ENCODE measurements at regions not wholly inside any gene's neighbourhood (a gene's known extent, or its start where the extent isn't known, plus 50 kb on each side); places are given as distances from the start of the nearest gene placed in this dataset.

DNA sequence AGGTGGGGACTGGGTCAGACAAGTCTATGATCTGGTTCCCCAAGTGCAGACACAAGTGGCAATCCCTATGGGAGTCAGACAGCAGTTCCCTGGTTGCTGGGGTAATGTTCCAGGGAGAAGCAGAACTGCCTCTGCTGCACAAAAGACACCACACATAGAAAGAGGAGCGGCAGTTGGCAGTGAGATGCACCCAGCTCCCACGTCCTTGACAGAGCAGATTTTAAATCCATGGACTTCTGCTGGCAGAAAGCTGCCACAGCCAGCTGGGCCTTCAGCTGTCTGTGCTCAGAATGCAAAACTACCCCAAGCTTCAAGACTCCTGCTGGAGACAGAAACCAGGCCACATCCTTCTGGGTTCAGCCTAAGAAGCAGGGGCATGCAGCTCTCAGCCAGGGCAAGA lies 147.2 kb downstream of the ETAA1 start:
- BruUV-seq (replicated peaks), result no TSS peak

DNA sequence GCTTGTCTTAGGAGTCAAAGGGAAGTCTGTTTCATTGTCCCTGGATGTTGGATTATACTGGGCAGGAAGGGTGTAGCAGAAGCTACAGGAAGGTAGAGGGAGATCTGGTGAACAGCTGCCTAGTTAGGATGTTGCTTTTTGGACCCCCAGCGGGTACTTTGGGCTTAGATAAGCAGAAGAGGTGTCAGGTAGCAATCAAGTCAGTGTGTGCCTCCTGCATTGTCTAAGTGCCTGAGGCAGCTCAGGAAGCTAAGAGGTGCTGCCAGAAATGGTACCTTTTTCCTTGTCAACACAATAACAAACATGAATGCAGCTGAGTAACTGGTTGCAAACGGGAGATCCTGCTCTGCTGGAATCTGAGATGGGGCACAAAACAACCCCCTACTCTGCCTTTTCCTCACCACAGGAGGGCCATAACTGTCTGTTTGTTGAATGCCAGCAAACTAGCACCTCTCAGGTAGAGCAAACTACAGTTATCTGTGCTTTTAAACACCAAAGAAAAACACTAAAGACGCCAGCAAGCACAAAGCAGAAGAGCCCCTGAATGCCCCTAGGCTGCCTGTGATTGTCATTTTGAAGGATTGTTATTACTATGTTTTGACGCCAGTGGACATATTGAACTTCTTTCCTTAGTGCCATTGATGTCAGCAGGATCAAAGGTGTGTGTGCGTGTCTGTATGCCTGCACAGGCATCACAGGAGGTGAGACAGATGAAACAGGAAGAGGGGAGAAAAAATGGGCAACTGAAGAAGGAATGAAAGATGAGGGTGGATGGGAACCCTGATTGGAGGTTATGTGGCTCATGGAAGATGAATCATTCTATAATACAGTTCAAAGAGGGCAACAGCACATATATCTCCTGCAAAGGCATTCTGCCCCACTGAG lies 151.4 kb downstream of the ETAA1 start:
- TF ChIP-seq EZH2 (IDR thresholded peaks at IDR 0.05), result no peak
- TF ChIP-seq, protein P1, sequence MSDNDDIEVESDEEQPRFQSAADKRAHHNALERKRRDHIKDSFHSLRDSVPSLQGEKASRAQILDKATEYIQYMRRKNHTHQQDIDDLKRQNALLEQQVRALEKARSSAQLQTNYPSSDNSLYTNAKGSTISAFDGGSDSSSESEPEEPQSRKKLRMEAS (IDR thresholded peaks at IDR 0.05), result no peak
- TF ChIP-seq ZBTB33 (IDR thresholded peaks at IDR 0.05; ENCODE audit: extremely low read depth, insufficient replicate concordance, low read length), result no peak
- no peak for TF ChIP-seq ZFX (IDR thresholded peaks at IDR 0.05)
- no peak for TF ChIP-seq CBX3 (IDR thresholded peaks at IDR 0.05; ENCODE audit: low read depth)
- no peak for TF ChIP-seq POLR2A (IDR thresholded peaks at IDR 0.05; ENCODE audit: borderline replicate concordance, extremely low read depth, insufficient read depth, insufficient read length)
- TF ChIP-seq, protein P2, sequence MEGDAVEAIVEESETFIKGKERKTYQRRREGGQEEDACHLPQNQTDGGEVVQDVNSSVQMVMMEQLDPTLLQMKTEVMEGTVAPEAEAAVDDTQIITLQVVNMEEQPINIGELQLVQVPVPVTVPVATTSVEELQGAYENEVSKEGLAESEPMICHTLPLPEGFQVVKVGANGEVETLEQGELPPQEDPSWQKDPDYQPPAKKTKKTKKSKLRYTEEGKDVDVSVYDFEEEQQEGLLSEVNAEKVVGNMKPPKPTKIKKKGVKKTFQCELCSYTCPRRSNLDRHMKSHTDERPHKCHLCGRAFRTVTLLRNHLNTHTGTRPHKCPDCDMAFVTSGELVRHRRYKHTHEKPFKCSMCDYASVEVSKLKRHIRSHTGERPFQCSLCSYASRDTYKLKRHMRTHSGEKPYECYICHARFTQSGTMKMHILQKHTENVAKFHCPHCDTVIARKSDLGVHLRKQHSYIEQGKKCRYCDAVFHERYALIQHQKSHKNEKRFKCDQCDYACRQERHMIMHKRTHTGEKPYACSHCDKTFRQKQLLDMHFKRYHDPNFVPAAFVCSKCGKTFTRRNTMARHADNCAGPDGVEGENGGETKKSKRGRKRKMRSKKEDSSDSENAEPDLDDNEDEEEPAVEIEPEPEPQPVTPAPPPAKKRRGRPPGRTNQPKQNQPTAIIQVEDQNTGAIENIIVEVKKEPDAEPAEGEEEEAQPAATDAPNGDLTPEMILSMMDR (IDR thresholded peaks at IDR 0.05 in 2 of 3, conservative IDR thresholded peaks at IDR 0.05 in 1 of 3; ENCODE audit: borderline replicate concordance in 1 of 3, insufficient read depth in 1 of 3, low read depth in 2 of 3, low read length in 2 of 3), result no peak
- TF ChIP-seq YY1 (IDR thresholded peaks at IDR 0.05; ENCODE audit: extremely low read depth, insufficient replicate concordance, low read depth, low read length), result no peak
- TF ChIP-seq ELF1 (IDR thresholded peaks at IDR 0.05; ENCODE audit: borderline replicate concordance, low read depth), result no peak
- TF ChIP-seq ATF3 (IDR thresholded peaks at IDR 0.05), result no peak
- TF ChIP-seq ZNF274 (IDR thresholded peaks at IDR 0.05; ENCODE audit: low read depth, low read length), result no peak
- TF ChIP-seq POLR2AphosphoS5 (IDR thresholded peaks at IDR 0.05; ENCODE audit: low read depth, low read length), result no peak
- no peak for TF ChIP-seq FOSL1 (IDR thresholded peaks at IDR 0.05; ENCODE audit: low read depth)
- no peak for TF ChIP-seq SP1 (IDR thresholded peaks at IDR 0.05; ENCODE audit: low read depth)
- TF ChIP-seq SIN3A (IDR thresholded peaks at IDR 0.05; ENCODE audit: low read depth), result no peak
- TF ChIP-seq EGR1 (IDR thresholded peaks at IDR 0.05; ENCODE audit: low read depth), result no peak
- no peak for ATAC-seq

More for the DNA sequence above, 147.2 kb downstream of the ETAA1 start:
- H3K4me3 ChIP-seq (replicated peaks in 1 of 2; ENCODE audit: low read depth in 1 of 2, low read length in 2 of 2), result no peak overlapping the region
- H3K27ac ChIP-seq (ENCODE audit: low read depth, low read length), result no peak overlapping the region
- H4K20me1 ChIP-seq (ENCODE audit: insufficient read depth), result no peaks in the 10 kb centered on the region
- H3K9me3 ChIP-seq (ENCODE audit: control insufficient read depth in 1 of 2, insufficient read depth in 1 of 2, low read depth in 1 of 2, low read length in 2 of 2), result no peaks in the 10 kb centered on the region
- ATAC-seq (no peak), DNase-seq (ENCODE audit: low read depth, low spot score) (no peak)
- H3K27me3 ChIP-seq (ENCODE audit: insufficient read depth, low read length), result no peaks in the 10 kb centered on the region
- POLR2A ChIA-PET, result no interaction called here
- CTCF ChIA-PET, result no interaction called here
- no peaks in the 10 kb centered on the region for H3K4me1 ChIP-seq (ENCODE audit: control insufficient read depth in 1 of 2, insufficient read depth in 2 of 2, low read length in 2 of 2)
- H3K4me2 ChIP-seq (ENCODE audit: low read length), result no peak overlapping the region
- TF ChIP-seq EZH2phosphoT487 (IDR thresholded peaks at IDR 0.05; ENCODE audit: borderline replicate concordance), result no peak
- no peaks in the 10 kb centered on the region for H3K9me2 ChIP-seq (ENCODE audit: insufficient read depth)
- intact Hi-C loops (cut with micrococcal nuclease), result no loop called here
- H3K79me2 ChIP-seq (ENCODE audit: insufficient read depth, low read length), result no peaks in the 10 kb centered on the region
- no peak overlapping the region for H2AFZ ChIP-seq (ENCODE audit: low read depth, low read length, poor library complexity, severe bottlenecking)
- no peak overlapping the region for H3K9ac ChIP-seq (ENCODE audit: low read length)
- no peaks in the 10 kb centered on the region for H3K36me3 ChIP-seq (ENCODE audit: control insufficient read depth in 1 of 2, insufficient read depth in 2 of 2, low read length in 2 of 2)
- RAD21 ChIA-PET (ENCODE audit: low non-redundant PET in 1 of 2, low total read pairs in 2 of 2, uncharacterized antibody in 2 of 2, unreplicated experiment in 2 of 2), result no interaction called here

More for the DNA sequence above, 151.4 kb downstream of the ETAA1 start:
- H3K4me1 ChIP-seq (ENCODE audit: control insufficient read depth in 1 of 2, insufficient read depth in 2 of 2, low read length in 2 of 2), result no peaks in the 10 kb centered on the region
- H2AFZ ChIP-seq (ENCODE audit: low read depth, low read length, poor library complexity, severe bottlenecking), result no peak overlapping the region
- H3K36me3 ChIP-seq (ENCODE audit: control insufficient read depth in 1 of 2, insufficient read depth in 2 of 2, low read length in 2 of 2), result no peaks in the 10 kb centered on the region
- H3K27me3 ChIP-seq (ENCODE audit: insufficient read depth, low read length), result no peaks in the 10 kb centered on the region
- DNase-seq (ENCODE audit: low read depth, low spot score), result no peak
- no TSS peak for BruUV-seq (replicated peaks)
- H3K4me2 ChIP-seq (ENCODE audit: low read length), result no peak overlapping the region
- no peaks in the 10 kb centered on the region for H4K20me1 ChIP-seq (ENCODE audit: insufficient read depth)
- ChIA-PET CTCF (no interaction called here), POLR2A (no interaction called here), RAD21 (ENCODE audit: low non-redundant PET in 1 of 2, low total read pairs in 2 of 2, uncharacterized antibody in 2 of 2, unreplicated experiment in 2 of 2) (no interaction called here)
- H3K9me3 ChIP-seq (ENCODE audit: control insufficient read depth in 1 of 2, insufficient read depth in 1 of 2, low read depth in 1 of 2, low read length in 2 of 2), result no peaks in the 10 kb centered on the region
- intact Hi-C loops (cut with micrococcal nuclease), result no loop called here
- H3K79me2 ChIP-seq (ENCODE audit: insufficient read depth, low read length), result no peaks in the 10 kb centered on the region
- no peaks in the 10 kb centered on the region for H3K9me2 ChIP-seq (ENCODE audit: insufficient read depth)
- no peak overlapping the region for H3K27ac ChIP-seq (ENCODE audit: low read depth, low read length)
- H3K9ac ChIP-seq (ENCODE audit: low read length), result no peak overlapping the region
- H3K4me3 ChIP-seq (replicated peaks in 1 of 2; ENCODE audit: low read depth in 1 of 2, low read length in 2 of 2), result no peak overlapping the region

All from HCT116 (cell line).